HUES48 (cell line): ENCODE measurements at regions not wholly inside any gene's neighbourhood (a gene's known extent, or its start where the extent isn't known, plus 50 kb on each side); places are given as distances from the start of the nearest gene placed in this dataset.

Experiments used
- H3K27ac ChIP-seq: one replicate; pipeline ENCODE4 v1.7.0; 2013; ENCODE audit warnings: low read depth, low read length, inconsistent platforms
- H3K27me3 ChIP-seq: 2 replicates; pipeline ENCODE4 v1.6.1; 2013; ENCODE audit warnings: mild to moderate bottlenecking, low read length; ENCODE audit not compliant: control insufficient read depth, insufficient read depth
- H3K36me3 ChIP-seq: 2 replicates; pipeline ENCODE4 v1.6.1; 2013; ENCODE audit warnings: low read length; ENCODE audit not compliant: control insufficient read depth, insufficient read depth
- H3K4me1 ChIP-seq: 2 replicates; pipeline ENCODE4 v1.6.1; 2013; ENCODE audit warnings: mild to moderate bottlenecking, low read length; ENCODE audit not compliant: control insufficient read depth, insufficient read depth
- H3K4me3 ChIP-seq: 2 replicates; pipeline ENCODE4 v1.5.1; 2013; ENCODE audit warnings: mild to moderate bottlenecking, low read depth, low read length
- H3K9ac ChIP-seq: 2 replicates; pipeline ENCODE4 v1.6.1; 2013; ENCODE audit warnings: mild to moderate bottlenecking, low read depth, low read length, moderate library complexity
- H3K9me3 ChIP-seq: 2 replicates; pipeline ENCODE4 v1.6.1; 2013; ENCODE audit warnings: low read length; ENCODE audit not compliant: control insufficient read depth, insufficient read depth

- Histone ChIP-seq H3K4me1 (no peaks in the 10 kb centered on the region), H3K27ac (no peak overlapping the region), H3K27me3 (no peaks in the 10 kb centered on the region), H3K36me3 (no peaks in the 10 kb centered on the region), H3K9ac (no peak overlapping the region), H3K4me3 (no peak overlapping the region), H3K9me3 (no peaks in the 10 kb centered on the region)
Measured at GRCh38 chr1:68332041-68332440, 99.7 kb upstream of the WLS start.

DNA sequence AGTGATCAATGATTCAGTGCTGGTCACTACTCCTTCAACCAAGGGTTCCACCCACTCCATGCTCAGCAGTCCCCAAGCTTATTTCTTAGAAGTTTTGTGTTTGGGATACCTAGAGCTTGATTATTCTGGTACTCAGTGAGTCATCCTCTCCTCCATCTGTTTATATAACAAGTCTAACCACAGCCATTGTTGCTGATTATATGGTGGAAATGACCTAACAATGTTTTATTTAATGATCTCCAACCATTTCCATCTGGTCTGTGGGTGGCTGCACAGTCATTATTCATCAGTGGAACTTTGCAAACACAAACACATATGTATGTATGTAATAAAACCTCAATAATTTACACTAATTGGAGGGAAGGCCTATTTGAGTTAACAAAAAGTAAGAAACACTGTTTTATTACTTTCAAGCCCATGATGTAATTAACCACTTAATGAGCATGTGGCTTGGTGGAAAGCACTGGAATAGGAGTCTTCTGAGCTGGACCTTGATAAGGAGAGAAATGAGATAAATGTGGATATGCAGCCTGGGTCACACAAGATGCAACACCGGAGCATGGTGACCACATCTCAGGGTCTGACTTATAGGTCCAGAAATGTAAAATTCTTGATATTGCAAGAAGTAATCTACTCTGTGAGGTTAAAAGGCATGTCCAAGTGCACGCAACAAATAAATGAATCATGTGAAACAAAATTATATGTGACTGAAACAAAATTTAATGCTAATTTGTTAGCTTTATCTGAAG lies 99.0 kb upstream of the WLS start:
- Histone ChIP-seq H3K36me3 (no peaks in the 10 kb centered on the region), H3K9me3 (no peaks in the 10 kb centered on the region), H3K4me1 (no peaks in the 10 kb centered on the region), H3K27ac (no peak overlapping the region), H3K4me3 (no peak overlapping the region), H3K27me3 (no peaks in the 10 kb centered on the region), H3K9ac (no peak overlapping the region)

DNA sequence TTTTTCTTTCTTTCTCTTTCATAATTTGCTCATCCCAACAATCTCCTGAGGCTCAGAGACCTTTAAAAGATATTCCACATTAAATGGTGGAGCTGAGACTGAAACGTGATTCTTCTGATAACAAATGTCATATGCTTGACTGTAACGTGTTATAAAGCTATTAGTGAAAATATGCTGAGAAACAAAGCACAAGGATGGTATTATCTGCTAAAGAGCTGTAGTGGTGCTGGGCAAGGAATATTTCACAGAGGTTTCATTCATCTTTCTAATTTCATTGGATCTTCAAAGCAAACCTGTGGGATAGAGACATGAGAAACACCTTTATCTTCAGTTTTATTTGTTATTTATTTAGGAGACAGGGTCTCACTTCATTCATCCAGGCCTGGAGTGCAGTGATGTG lies 98.1 kb upstream of the WLS start:
- no peak overlapping the region for H3K27ac ChIP-seq

DNA sequence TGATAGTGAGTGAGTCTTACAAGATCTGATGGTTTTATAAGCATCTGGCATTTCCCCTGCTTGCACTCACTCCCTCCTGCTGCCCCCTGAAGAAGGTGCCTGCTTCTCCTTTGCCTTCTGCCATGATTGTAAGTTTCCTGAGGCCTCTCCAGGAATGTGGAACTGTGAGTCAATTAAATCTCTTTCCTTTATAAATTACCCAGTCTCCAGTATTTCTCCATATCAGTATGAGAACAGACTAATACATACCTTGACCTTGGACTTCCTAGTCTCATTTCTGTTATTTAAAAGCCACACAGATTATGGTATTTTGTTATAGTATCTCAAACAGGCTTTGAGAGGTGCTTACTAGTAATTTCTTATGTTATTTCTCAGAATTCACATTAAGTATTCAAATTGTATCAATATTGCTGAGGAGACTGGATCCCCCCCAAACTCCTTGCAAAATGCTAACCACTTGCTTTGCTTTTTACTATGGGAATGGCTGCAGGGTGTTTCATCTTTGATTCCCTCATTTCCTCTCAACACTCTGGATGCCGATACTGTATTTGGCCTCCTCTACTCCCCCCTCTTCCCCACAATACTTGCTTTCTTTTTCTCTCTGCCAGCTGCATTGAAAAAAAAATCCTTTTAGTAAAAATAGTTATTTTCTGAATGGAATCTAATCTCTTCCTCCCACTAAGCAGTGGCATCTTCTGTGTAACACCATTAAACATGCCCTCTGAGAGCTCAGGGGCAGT lies 96.9 kb upstream of the WLS start:
- H3K4me3 ChIP-seq, result no peak overlapping the region
- H3K9ac ChIP-seq, result no peak overlapping the region
- H3K27ac ChIP-seq, result no peak overlapping the region
- H3K4me1 ChIP-seq, result no peaks in the 10 kb centered on the region
- H3K27me3 ChIP-seq, result no peaks in the 10 kb centered on the region
- no peaks in the 10 kb centered on the region for H3K36me3 ChIP-seq
- H3K9me3 ChIP-seq, result no peaks in the 10 kb centered on the region

More for the DNA sequence above, 98.1 kb upstream of the WLS start:
- Histone ChIP-seq H3K27me3 (no peaks in the 10 kb centered on the region), H3K4me3 (no peak overlapping the region), H3K4me1 (no peaks in the 10 kb centered on the region), H3K9ac (no peak overlapping the region), H3K9me3 (no peaks in the 10 kb centered on the region), H3K36me3 (no peaks in the 10 kb centered on the region)

DNA sequence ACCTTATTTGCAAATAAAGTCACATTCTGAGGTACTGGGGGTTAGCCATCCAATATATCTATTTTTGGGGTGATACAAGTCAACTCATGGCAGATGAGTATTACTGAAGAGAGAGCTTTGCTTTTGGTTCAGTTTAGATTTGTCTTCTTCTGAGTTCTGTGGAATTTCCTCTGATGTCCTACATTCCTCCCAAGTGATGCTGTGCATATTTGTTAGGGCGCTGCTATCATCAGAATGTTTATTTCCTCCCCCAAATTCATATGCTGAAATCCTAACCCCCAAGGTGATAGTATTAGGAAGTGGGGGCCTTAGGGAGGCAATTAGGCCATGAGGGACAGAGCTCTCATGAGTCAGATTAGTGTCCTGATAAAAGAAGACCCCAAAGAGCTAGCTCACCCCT lies 96.2 kb upstream of the WLS start:
- no peak overlapping the region for H3K9ac ChIP-seq
- no peaks in the 10 kb centered on the region for H3K36me3 ChIP-seq
- H3K27ac ChIP-seq, result no peak overlapping the region
- no peaks in the 10 kb centered on the region for H3K4me1 ChIP-seq
- H3K4me3 ChIP-seq, result no peak overlapping the region
- no peaks in the 10 kb centered on the region for H3K9me3 ChIP-seq
- H3K27me3 ChIP-seq, result no peaks in the 10 kb centered on the region

DNA sequence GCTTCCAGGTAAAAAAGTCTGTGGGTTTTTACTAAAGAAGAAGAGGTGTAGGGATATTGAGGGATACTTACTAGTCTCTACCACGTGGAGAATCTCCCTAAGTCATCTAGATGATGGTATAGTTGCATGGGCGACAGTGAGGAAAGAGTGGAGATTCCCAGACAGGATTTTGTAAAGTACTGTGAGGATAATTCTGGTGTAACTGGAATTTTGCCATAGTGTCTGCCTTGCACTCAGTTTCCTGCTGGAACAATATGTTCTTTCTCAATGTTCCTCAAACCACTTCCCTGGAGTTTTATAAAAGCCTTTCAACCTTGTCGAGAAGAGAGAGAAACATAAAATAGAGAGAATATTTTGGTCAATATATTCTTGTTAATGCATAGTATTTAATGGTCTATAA lies 95.1 kb upstream of the WLS start:
- Histone ChIP-seq H3K9ac (no peak overlapping the region), H3K4me1 (no peaks in the 10 kb centered on the region), H3K9me3 (no peaks in the 10 kb centered on the region), H3K36me3 (no peaks in the 10 kb centered on the region), H3K27me3 (no peaks in the 10 kb centered on the region), H3K4me3 (no peak overlapping the region), H3K27ac (no peak overlapping the region)

- no peaks in the 10 kb centered on the region for H3K27me3 ChIP-seq
- H3K9ac ChIP-seq, result no peak overlapping the region
- no peak overlapping the region for H3K27ac ChIP-seq
- H3K36me3 ChIP-seq, result no peaks in the 10 kb centered on the region
- H3K4me3 ChIP-seq, result no peak overlapping the region
- no peaks in the 10 kb centered on the region for H3K4me1 ChIP-seq
- H3K9me3 ChIP-seq, result no peaks in the 10 kb centered on the region
Measured at GRCh38 chr1:68326481-68326880, 94.2 kb upstream of the WLS start.

- no peak overlapping the region for H3K4me3 ChIP-seq
- H3K4me1 ChIP-seq, result peaks cover 10% of the 10 kb centered on the region
- H3K9ac ChIP-seq, result no peak overlapping the region
- peaks cover 1% of the 10 kb centered on the region; the same call in 1 of the 2 replicates for H3K27me3 ChIP-seq
- no peaks in the 10 kb centered on the region for H3K36me3 ChIP-seq
- H3K9me3 ChIP-seq, result no peaks in the 10 kb centered on the region
- no peak overlapping the region for H3K27ac ChIP-seq
Measured at GRCh38 chr1:68324316-68324715, 92.0 kb upstream of the WLS start.

- H3K27me3 ChIP-seq, result peaks cover 6% of the 10 kb centered on the region; the same call in 1 of the 2 replicates
- H3K27ac ChIP-seq, result no peak overlapping the region
- no peak overlapping the region for H3K9ac ChIP-seq
- H3K36me3 ChIP-seq, result no peaks in the 10 kb centered on the region
- H3K4me1 ChIP-seq, result peaks cover 10% of the 10 kb centered on the region
- no peaks in the 10 kb centered on the region for H3K9me3 ChIP-seq
- no peak overlapping the region for H3K4me3 ChIP-seq
Measured at GRCh38 chr1:68322837-68323687, 90.7 kb upstream of the WLS start.

- peaks cover 6% of the 10 kb centered on the region; the same call in 1 of the 2 replicates for H3K27me3 ChIP-seq
- H3K4me3 ChIP-seq, result no peak overlapping the region
- H3K9me3 ChIP-seq, result no peaks in the 10 kb centered on the region
- no peaks in the 10 kb centered on the region for H3K36me3 ChIP-seq
- peaks cover 10% of the 10 kb centered on the region for H3K4me1 ChIP-seq
- H3K27ac ChIP-seq, result no peak overlapping the region
- H3K9ac ChIP-seq, result no peak overlapping the region
Measured at GRCh38 chr1:68322096-68322495, 89.8 kb upstream of the WLS start.
